ENCODE measurements at regions not wholly inside any gene's neighbourhood (a gene's known extent, or its start where the extent isn't known, plus 50 kb on each side); places are given as distances from the start of the nearest gene placed in this dataset.

DNA sequence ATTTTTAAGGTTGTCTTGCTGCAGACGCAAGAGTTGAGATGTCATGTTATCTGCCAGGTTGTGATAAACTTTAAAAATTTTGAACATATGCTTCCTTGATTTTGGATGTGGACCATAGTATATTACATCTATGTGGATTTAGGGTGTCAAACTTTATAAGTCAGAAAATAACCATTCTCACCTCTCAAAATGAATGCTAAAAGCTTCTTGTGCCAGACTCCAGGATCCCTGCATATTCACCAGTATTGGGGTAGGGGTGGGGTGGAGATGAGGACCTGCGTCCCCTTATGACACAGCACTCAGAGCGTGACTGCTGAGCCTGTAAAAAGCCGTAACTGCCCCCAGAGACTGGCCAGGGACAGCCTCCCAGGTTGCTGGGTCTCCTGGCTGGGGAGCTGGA lies 524.4 kb downstream of the LMO7 start:
- Histone ChIP-seq H2BK15ac (ENCODE audit: low read depth, low read length) (no peak overlapping the region), H2BK20ac (ENCODE audit: low read depth, low read length, poor library complexity, severe bottlenecking) (no peak overlapping the region), H2BK12ac (ENCODE audit: insufficient read length, low read depth, low read length) (no peak overlapping the region), H3K9me3 (ENCODE audit: control insufficient read depth, low read depth, low read length) (no peaks in the 10 kb centered on the region), H4K91ac (ENCODE audit: insufficient read length, low read depth, low read length) (no peak overlapping the region), H3K79me1 (ENCODE audit: insufficient read depth, low read depth, low read length, poor library complexity, severe bottlenecking) (no peaks in the 10 kb centered on the region), H3K4me2 (ENCODE audit: insufficient read depth, insufficient read length, low read length) (no peak overlapping the region), H3K9ac (ENCODE audit: extremely low read depth, insufficient read length, low read length) (no peak overlapping the region), H2BK5ac (ENCODE audit: insufficient read length, low read length) (no peak overlapping the region), H2AK5ac (ENCODE audit: insufficient read length, low read length) (no peak overlapping the region), H3T11ph (ENCODE audit: low read length) (no peak overlapping the region), H3K56ac (ENCODE audit: insufficient read length, low read depth, low read length) (no peak overlapping the region), H4K5ac (ENCODE audit: insufficient read length, low read depth, low read length) (no peak overlapping the region), H3K4me1 (ENCODE audit: insufficient read depth, low read length) (peaks cover 6% of the 10 kb centered on the region; the same call in 1 of the 2 replicates), H2BK120ac (ENCODE audit: low read depth, low read length, poor library complexity, severe bottlenecking) (no peak overlapping the region), H3K14ac (ENCODE audit: insufficient read depth, low read length) (no peak overlapping the region), H2AFZ (ENCODE audit: low read length) (no peak overlapping the region), H3K27ac (ENCODE audit: insufficient read length, low read depth, low read length) (no peak overlapping the region), H4K20me1 (ENCODE audit: control insufficient read depth, insufficient read depth, insufficient read length) (no peaks in the 10 kb centered on the region), H3K79me2 (ENCODE audit: insufficient read depth, low read length) (no peaks in the 10 kb centered on the region), H3K18ac (ENCODE audit: insufficient read length, low read depth, low read length) (no peak overlapping the region), H3K23ac (ENCODE audit: insufficient read length, low read depth, low read length) (no peak overlapping the region), H3K4ac (ENCODE audit: low read depth, low read length) (no peak overlapping the region), H3K27me3 (ENCODE audit: insufficient read depth, low read length) (no peaks in the 10 kb centered on the region), H4K8ac (replicated peaks; ENCODE audit: insufficient read length, low read depth, low read length) (no peak overlapping the region), H3K23me2 (ENCODE audit: insufficient read length, low read depth, low read length, poor library complexity, severe bottlenecking) (no peaks in the 10 kb centered on the region)
- DNase-seq, result no peak
- Mint-ChIP-seq H3K9me3 (no peaks in the 10 kb centered on the region), H3K36me3 (ENCODE audit: insufficient read depth in 1 of 3, low read depth in 3 of 3) (no peaks in the 10 kb centered on the region), H3K4me3 (no peak overlapping the region), H3K27ac (no peak overlapping the region), H3K4me1 (peaks cover 10% of the 10 kb centered on the region in 2 experiments), H3K27me3 (ENCODE audit: low read depth) (no peaks in the 10 kb centered on the region)
- TF ChIP-seq, protein P1, sequence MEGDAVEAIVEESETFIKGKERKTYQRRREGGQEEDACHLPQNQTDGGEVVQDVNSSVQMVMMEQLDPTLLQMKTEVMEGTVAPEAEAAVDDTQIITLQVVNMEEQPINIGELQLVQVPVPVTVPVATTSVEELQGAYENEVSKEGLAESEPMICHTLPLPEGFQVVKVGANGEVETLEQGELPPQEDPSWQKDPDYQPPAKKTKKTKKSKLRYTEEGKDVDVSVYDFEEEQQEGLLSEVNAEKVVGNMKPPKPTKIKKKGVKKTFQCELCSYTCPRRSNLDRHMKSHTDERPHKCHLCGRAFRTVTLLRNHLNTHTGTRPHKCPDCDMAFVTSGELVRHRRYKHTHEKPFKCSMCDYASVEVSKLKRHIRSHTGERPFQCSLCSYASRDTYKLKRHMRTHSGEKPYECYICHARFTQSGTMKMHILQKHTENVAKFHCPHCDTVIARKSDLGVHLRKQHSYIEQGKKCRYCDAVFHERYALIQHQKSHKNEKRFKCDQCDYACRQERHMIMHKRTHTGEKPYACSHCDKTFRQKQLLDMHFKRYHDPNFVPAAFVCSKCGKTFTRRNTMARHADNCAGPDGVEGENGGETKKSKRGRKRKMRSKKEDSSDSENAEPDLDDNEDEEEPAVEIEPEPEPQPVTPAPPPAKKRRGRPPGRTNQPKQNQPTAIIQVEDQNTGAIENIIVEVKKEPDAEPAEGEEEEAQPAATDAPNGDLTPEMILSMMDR (conservative IDR thresholded peaks at IDR 0.05), result no peak
- no CpG with 5 or more reads among the region's 4 CpGs for WGBS (ENCODE audit: extremely low coverage, insufficient read length, low lambda C conversion rate)
